ENCODE measurements at regions not wholly inside any gene's neighbourhood (a gene's known extent, or its start where the extent isn't known, plus 50 kb on each side); places are given as distances from the start of the nearest gene placed in this dataset.
"Not testable (repeated sequence)": the region's sequence is repeated elsewhere in the genome, so short reads cannot be mapped to it uniquely, and the experiment has no call there.

GRCh38 chr7:126177782-126178181 is 1075.0 kb downstream of the GRM8 start:
- no peak for DNase-seq

DNA sequence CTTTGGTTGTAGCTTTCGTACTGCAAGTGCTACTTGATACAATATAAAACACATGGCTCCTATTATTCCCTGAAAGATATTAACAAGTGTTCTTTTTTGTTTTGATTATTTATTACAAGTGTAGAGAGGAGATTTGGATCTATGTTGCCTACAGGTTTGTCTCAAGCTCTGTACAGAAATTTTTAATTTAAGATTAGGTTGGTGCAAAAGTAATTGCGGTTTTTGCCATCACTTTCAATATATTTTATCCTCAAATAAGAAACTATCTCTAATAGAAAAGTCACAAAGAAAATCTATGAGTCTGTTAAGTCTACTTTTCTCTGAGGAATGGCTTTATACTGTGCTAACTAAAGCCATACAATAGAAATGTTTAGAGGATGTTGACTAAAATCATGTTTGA is 1086.1 kb downstream of the GRM8 start:
- no peak for DNase-seq

DNA sequence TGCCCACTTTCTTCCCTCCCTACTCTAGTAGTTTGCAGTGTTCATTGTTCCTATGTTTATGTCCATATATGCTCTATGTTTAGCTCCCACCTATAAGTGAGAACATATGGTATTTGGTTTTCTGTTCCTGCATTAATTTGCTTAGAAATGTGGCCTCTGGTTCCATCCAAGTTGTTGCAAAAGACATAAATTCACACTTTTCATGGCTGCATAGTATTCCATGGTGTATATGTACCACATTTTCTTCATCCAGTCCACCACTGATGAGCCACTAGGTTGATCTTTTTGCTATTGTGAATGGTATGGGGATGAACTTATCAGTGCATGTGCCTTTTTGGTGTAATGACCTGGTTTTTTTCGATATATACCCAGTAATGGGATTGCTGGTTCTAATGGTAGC is 1089.1 kb downstream of the GRM8 start:
- no peak for DNase-seq

DNA sequence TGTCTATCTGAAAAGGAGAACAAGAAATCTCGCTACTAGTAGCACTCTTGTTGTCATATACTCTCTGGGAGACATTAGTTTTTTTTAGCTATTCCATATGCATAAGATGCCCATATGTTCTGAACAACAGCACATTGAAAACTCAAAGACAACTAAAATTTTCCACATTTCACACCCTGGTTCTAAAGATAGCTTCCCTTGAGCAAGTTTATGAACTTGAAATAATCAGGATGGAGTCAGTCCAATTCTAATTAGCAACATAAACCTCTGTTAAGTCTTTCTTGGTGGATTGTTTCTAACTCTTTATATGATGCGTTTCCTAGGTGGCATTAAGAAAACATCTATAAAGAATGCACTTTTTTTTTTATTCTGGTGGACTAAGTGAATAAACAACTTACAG is 1095.3 kb downstream of the GRM8 start:
- DNase-seq = no peak

GRCh38 chr7:126150278-126150958 is 1102.3 kb downstream of the GRM8 start:
- DNase-seq = no peak

DNA sequence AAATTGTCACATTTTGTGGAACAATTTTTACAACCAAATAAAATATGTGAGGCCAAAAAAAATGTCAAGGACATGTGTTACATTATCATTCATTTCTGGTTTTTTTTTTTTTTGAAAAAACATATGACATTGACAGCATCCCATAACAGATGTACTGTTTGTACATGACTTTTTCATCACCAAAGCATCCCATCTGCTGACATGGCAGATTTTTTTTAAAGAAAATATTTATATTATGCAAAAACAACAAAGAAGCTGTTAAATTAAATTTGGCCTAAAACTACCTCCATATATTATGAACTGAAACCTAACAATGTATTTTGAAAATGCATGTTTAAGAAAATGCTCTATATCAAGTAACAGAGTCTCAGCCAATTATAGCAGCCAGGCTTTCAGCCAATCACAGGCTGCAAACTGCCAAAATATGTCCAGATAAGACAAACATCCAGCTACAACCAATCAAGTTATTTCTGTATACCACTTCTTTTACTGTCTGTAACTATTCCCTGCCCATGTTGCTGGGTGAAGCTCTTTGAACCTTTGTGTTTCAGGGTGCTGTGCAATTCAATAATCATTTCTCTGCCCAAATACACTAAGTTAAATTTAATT is 1111.8 kb downstream of the GRM8 start:
- no peak for DNase-seq

DNA sequence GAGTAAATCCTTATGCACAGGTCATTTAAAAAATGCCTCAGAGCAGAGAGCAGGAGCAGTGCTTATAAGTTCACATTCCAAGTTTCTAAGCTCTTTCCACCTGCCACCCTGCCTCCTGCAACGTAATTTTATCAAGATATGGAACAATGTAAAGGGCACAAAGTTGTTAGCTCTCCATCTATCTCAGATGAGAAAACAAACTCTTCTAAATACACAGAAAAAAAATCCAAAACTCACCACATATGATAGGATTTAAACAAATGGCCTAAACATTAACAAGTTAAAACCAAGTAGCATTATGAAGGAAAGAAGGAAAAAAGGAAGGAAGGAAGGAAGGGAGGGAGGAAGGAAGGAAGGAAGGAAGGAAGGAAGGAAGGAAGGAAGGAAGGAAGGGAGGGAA is 1132.8 kb downstream of the GRM8 start:
- DNase-seq = no peak

DNA sequence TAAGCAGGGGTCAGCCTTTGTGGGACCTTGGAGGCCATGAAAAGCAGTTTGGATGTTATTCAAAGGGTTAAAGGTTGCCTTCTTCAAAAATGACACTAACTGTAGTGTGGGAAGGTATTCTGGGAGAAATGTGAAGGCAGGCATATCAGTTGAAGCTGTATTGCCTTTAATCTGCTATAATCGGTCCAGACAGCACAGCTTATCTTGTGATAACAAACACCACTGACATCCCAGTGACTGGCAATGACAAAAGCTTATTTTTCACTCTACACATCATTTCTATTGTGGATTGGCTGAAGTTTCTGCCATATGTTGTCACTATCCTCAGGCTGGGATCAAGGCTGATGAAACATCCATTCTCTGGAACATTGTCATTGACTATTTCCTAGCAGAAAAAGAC is 1149.2 kb downstream of the GRM8 start:
- no peak for DNase-seq

DNA sequence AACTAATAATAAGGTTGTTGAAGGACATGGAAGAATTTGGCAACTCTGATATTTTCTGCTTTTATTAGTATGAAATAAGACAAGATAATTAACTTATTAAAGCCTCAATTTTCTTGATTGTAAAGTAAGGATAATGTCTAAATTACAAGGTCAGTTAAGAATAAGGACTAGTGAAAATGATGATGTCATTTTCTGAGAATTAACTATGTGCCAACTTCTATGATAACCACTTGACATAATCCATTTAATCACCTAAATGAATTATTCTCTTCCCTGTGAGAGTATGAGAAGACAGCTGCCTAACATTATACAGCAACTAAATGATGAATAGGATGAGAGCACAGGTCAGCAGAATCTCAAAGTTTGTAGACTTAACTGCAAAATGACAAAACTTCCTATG is 1153.4 kb upstream of the POT1 start:
- DNase-seq = no peak

DNA sequence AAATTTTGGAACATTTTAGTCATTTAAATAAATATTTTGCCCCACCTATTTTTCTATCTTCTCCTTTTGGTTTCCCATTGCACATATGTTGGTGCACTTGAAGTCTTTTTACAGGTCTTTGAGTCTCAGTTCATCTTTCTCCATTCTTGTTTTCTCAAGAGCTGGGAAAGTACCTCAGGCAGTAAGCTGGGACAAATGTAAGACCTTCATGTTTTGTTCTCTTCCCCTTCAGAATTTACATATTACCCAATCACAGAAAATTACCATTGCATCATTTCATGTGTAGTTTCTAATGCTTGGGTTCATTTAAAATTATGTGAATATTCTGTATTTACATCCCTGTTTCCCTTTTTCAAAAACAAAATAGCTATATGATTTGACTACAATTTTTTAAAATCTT is 1150.0 kb upstream of the POT1 start:
- no peak for DNase-seq

- DNase-seq = no peak
Measured at GRCh38 chr7:126079151-126079550, 1149.5 kb upstream of the POT1 start.

DNA sequence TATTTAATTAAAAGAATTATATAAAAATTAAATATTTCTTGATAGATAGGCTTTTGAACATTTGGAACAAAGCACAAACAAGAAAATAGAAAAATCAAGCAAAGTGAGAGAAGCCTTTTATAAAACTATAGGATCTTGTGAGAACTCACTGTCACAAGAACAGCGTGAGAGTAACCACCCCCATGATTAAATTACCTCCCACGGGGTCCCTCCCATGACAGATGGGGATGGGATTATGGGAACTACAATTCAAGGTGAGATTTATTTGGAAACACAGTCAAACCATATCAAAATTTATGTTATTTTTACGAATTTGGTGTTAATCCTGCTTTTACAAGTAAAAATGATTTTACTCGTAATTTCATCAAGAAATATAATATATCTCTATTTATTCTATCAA is 1136.1 kb upstream of the POT1 start:
- no peak for DNase-seq

DNA sequence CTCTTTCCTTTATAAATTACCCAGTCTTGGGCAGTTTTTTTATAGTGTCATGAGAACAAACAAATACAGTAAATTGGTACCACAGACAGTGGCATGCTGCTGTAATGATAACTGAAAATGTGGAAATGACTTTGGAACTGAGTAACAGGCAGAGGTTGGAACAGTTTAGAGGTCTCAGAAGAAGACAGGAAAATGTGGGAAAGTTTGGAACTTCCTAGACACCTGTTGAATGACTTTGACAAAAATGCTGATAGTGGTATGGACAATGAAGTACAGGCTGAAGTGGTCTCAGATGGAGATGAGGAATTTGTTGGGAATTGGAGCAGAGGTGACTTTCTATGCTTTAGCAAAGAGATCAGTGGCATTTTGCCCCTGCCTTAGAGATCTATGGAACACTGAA is 1128.4 kb upstream of the POT1 start:
- DNase-seq = no peak

- DNase-seq = not testable (repeated sequence)
Measured at GRCh38 chr7:126056613-126057012, 1127.0 kb upstream of the POT1 start.

- DNase-seq = no peak
Measured at GRCh38 chr7:126052229-126052628, 1122.6 kb upstream of the POT1 start.

- no peak for DNase-seq
Measured at GRCh38 chr7:126044662-126045061, 1115.0 kb upstream of the POT1 start.

DNA sequence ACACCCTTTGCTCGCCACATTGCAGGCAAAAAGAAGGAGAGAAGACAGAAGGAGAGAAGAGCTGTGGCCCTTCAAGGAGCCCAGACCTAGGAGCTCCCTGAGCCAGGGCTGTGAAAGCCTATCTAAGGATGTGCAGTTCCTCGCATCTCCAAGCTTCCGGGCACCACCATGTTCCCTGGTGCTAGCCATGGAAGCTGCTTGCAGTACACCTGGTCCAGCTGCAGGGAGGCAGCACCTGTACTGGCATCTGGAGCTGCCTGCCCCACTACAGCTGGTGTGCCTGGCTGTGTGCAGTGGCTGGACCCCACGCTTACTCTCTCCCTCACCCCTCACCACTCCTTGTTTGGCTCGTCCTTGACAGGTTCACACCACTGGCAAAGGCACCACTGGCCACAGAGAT is 1111.8 kb upstream of the POT1 start:
- no peak for DNase-seq

DNA sequence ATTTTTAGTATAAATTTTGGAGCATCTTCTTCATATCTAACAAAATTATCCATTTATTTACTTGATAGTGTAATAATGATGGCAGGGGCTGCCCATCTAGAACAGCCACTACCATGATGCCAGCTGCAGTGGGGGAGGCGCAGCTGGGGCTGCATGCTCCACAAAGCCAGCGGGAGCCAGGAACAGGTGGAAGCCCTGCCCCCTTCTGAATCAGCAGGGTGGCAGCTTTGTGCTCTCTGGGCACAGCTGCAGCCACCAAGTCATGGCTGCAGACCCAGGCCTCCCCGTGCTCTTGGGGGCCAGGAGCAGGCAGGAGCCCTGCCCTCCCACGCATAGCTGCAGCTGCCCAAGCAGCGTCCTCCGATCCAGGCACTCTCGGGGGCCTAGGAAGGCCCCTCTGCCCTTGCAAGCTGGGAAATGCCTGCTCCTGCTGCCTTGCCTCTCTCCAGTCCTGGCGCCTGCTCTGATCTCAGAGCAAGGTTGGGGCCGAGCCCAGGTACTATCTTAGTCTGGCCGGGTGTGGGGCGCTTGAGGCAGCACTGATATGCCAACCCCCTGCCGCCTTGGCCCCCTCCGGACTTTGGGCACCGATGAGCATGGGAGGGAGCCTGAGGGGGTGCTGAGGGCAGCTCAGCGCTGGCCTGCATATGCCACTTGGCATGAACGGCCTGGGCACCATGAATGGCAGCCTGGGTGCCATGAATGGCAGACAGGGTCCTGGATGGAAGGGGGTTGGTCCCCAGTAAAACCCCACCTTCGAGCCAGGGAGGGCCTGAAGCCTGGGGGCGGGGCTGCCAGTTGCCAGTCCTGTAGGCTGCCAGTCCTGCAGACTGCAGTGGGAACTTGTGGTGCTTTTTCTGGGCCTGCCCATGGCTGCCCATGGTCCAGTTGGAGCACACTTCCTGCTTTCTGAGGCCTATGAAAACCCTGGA is 1110.8 kb upstream of the POT1 start:
- DNase-seq = no peak

GRCh38 chr7:126026421-126027088 is 1096.9 kb upstream of the POT1 start:
- peak; percentile 2 for DNase-seq

GRCh38 chr7:126022452-126022851 is 1092.8 kb upstream of the POT1 start:
- no peak for DNase-seq

GRCh38 chr7:126016722-126017121 is 1087.1 kb upstream of the POT1 start:
- no peak for DNase-seq

- no peak for DNase-seq
Measured at GRCh38 chr7:126005064-126005463, 1075.4 kb upstream of the POT1 start.

GRCh38 chr7:126001349-126001748 is 1071.7 kb upstream of the POT1 start:
- no peak for DNase-seq
